ENCODE measurements at regions not wholly inside any gene's neighbourhood (a gene's known extent, or its start where the extent isn't known, plus 50 kb on each side); places are given as distances from the start of the nearest gene placed in this dataset.
"Not testable (repeated sequence)": the region's sequence is repeated elsewhere in the genome, so short reads cannot be mapped to it uniquely, and the experiment has no call there.

DNA sequence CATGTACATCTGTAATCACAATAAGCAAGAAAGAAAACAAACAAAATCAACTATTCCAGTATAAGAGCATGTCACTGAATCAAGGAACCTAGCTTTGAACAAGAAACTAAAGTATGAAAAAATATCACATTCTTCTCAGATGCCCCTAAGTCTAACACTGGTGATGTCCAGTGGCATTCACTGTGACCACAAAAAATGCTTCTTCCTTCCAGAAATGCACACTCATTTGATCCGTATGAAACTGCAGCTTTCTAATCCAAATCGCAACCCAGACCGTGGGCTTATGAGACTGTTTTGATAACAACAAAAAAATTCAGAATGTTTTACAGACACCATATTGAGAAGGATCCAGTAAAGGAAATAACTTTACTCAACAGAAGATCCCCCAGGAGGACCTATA is 320.1 kb upstream of the TARS1 start:
- DNase-seq (ENCODE audit: low read depth, low spot score): no peak
- H3K27ac ChIP-seq: no peak overlapping the region

- no peak overlapping the region for H3K27ac ChIP-seq
- DNase-seq (ENCODE audit: low read depth, low spot score): no peak
Measured at GRCh38 chr5:33129309-33129708, 311.5 kb upstream of the TARS1 start.

DNA sequence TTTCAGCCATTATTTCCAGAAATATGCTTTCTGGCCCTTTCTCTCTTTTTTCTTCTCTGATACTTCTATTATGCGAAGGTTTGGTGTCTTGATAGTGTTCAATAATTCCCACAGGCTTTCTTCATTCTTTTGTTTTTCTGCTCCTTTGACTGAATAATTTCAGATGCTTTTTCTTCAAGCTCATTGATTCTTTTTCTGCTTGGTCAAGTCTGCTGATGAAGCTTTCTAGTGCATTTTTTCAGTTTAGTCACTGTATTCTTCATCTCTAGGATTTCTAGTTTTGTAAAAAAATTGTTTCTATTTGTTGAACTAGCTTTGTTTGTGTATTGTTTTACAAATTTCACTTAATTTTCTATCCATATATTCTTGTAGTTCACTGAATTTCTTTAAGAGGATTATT is 304.0 kb upstream of the TARS1 start:
- DNase-seq (ENCODE audit: low read depth, low spot score): no peak
- H3K27ac ChIP-seq: no peak overlapping the region

- not testable (repeated sequence) for H3K27ac ChIP-seq; DNase-seq (ENCODE audit: low read depth, low spot score)
Measured at GRCh38 chr5:33138145-33138544, 302.6 kb upstream of the TARS1 start.

- peak overlapping the region; percentile 41 for H3K27ac ChIP-seq
- DNase-seq (ENCODE audit: low read depth, low spot score): no peak
Measured at GRCh38 chr5:33143405-33144123, 297.2 kb upstream of the TARS1 start.

DNA sequence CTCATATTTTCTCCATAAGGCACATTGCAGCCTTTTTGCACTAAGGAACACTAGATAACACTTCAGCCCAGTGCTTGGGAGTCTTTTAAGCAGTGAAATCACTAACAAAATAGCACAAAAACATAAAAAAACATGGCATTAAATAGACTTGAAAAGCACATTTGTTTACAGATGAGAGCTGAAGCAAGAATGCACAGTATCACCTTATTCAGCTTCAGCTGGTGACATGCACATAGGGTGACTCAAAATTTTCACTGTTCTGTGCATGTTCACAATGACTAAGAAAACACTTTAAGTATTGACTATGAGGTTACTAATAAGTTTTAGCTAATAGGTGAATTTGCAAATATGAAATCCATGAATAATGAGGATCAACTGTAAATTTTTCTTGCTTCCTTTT is 293.9 kb upstream of the TARS1 start:
- H3K27ac ChIP-seq: peak overlapping the region; percentile 88
- peak; percentile 56 for DNase-seq (ENCODE audit: low read depth, low spot score)

GRCh38 chr5:33148076-33148513 is 292.7 kb upstream of the TARS1 start:
- H3K27ac ChIP-seq: peak overlapping the region; percentile 88

DNA sequence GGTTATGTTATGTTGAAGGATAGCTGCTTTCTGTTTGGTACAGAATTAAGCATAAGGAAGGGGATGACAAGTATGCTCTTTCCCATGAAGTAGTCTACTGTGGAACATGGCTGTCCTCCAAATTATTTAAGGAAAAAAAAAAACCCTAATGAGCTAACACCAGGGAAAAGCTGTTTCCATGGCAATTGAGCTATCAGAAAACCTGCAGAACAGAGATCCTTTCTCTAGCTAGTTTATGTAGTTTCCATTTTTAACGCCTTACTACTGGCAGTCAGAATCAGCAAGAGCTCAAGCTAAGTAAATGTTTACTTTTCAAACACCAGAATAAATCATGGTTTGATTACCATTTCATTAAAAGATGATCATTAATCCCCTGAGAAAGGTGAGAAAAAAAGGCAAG is 287.4 kb upstream of the TARS1 start:
- H3K27ac ChIP-seq: no peak overlapping the region
- no peak for DNase-seq (ENCODE audit: low read depth, low spot score)

More at GRCh38 chr5:33148076-33148513, 292.7 kb upstream of the TARS1 start:
- peak; percentile 37 for DNase-seq (ENCODE audit: low read depth, low spot score)

- no peak for DNase-seq (ENCODE audit: low read depth, low spot score)
- no peak overlapping the region for H3K27ac ChIP-seq
Measured at GRCh38 chr5:33153831-33154230, 286.9 kb upstream of the TARS1 start.

DNA sequence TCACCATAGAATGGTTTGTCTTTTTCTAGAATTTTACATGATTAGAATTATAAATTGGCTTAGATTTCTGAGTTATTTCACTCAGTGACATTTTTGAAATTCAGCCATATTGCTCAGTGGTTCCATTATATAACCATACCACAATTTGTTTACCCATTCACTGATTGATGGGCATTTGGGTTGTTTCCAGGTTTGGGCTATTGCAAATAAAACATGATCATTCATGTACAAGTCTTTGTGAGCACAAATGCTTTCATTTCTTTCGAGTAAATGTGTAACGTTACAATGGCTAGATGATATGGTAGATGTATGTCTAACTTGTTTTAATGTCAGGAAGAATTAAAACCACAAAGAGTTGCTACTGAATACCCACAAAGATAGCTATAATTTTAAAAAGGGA is 279.9 kb upstream of the TARS1 start:
- peak overlapping the region; percentile 8 for H3K27ac ChIP-seq
- peak; percentile 50 for DNase-seq (ENCODE audit: low read depth, low spot score)

DNA sequence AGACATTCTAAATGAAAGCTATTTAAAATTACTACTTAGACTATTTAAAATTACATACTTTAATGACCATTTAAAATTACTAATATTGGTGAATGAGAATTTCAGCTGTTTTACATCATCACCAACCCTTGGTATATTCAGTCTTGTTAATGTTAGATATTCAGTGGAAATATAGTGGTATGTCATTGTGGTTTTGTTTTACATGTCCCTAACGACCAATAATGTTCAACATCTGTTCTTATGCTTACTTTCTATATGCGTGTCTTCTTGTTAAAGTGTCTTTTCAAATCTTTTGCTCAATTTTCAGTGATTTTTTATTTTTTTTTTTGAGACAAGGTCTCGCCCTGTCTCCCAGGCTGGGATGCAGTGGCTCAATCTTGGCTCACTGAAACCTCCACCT is 279.3 kb upstream of the TARS1 start:
- no peak for DNase-seq (ENCODE audit: low read depth, low spot score)
- H3K27ac ChIP-seq: peak overlapping the region; percentile 8

DNA sequence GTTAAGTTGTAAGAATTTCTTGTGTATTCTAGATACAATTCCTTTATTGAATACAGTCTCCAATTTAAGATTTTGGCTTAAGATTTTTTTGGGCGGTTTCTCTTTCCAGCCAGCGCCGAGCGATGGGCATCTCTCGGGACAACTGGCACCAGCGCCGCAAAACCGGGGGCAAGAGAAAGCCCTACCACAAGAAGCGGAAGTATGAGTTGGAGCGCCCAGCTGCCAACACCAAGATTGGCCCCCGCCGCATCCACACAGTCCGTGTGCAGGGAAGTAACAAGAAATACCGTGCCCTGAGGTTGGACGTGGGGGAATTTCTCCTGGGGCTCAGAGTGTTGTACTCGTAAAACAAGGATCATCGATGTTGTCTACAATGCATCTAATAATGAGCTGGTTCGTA is 278.7 kb upstream of the TARS1 start:
- DNase-seq (ENCODE audit: low read depth, low spot score): no peak
- no peak overlapping the region for H3K27ac ChIP-seq

- DNase-seq (ENCODE audit: low read depth, low spot score): no peak
- no peak overlapping the region for H3K27ac ChIP-seq
Measured at GRCh38 chr5:33166522-33166921, 274.2 kb upstream of the TARS1 start.

DNA sequence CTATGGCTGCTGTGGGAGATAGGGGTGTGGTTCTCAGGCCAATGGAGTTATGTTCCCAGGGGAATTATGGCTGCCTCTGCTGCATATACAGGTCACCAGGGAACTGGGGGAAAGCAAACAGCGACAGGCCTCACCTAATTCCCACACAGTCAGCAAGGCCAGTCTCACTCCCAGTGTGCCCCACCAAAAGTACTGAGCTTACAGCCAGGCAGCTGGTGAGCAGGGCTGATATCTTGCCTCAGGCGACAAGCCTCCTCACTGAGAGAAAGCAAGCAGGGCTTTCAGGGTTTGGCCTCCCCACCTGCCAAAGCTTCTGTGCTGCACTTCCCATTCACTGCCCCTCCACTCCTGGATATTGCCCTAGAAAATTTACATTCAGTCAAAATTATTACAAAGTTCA is 273.8 kb upstream of the TARS1 start:
- H3K27ac ChIP-seq: no peak overlapping the region
- DNase-seq (ENCODE audit: low read depth, low spot score): no peak

DNA sequence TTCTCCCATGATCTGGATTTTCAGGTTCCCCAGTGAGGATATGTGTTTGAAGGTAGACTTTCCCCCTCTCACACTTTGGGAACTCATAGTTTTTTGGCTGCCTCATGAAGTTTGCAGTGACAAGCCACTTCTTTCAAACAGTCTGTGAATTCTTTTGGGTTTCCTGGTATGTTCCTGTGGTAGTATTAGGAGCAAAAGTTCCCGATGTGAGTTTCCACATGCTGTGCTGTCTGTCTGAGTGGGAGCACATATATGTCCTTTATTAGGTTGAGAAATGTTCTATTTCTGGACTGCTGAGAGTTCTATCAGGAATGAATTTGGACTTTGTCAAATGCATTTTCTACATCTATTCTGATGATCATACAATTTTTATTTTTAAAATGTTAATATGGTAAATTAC is 273.2 kb upstream of the TARS1 start:
- no peak for DNase-seq (ENCODE audit: low read depth, low spot score)
- H3K27ac ChIP-seq: no peak overlapping the region

- H3K27ac ChIP-seq: no peak overlapping the region
- DNase-seq (ENCODE audit: low read depth, low spot score): no peak
Measured at GRCh38 chr5:33170411-33170810, 270.4 kb upstream of the TARS1 start.

GRCh38 chr5:33174383-33174782 is 266.4 kb upstream of the TARS1 start:
- no peak for DNase-seq (ENCODE audit: low read depth, low spot score)
- no peak overlapping the region for H3K27ac ChIP-seq

DNA sequence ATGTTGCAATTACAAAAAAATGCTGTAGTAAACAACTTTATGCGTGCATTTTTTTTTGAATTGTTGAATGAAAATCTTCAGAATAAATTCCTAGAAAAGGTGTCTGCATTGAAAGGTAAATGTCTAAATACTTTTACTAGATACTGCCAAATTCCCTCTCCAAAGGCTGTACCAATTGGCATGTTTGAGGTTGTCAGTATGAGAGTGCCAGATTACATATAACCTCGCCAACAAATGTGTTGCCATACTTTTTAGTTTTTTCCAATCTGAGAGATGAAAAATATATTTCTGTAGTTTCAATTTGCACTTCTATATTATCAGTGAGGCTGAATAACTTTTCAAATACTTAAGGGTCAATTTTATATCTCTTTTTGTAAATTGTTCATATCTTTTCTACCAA is 261.5 kb upstream of the TARS1 start:
- no peak for DNase-seq (ENCODE audit: low read depth, low spot score)
- H3K27ac ChIP-seq: no peak overlapping the region

DNA sequence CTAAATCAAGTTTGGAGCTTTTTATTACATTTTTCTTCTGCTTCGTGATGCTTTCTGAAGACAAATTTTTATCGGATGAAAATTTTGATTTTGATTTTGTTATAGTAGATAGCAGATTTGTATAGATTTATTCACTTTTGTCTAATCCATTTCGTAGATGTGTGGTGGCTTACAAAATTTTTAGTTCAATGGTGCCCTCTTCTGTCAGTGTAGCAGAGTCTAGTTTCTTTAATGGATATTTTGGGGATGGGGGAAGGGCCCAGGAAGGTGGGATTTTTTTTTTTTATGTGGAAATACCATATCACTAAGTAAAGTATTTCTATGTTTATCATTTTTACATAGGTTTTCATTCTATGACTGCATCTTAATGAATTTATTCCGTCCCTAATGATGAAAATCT is 259.9 kb upstream of the TARS1 start:
- DNase-seq (ENCODE audit: low read depth, low spot score): no peak
- no peak overlapping the region for H3K27ac ChIP-seq

GRCh38 chr5:33182986-33183385 is 257.8 kb upstream of the TARS1 start:
- DNase-seq (ENCODE audit: low read depth, low spot score): no peak
- no peak overlapping the region for H3K27ac ChIP-seq

DNA sequence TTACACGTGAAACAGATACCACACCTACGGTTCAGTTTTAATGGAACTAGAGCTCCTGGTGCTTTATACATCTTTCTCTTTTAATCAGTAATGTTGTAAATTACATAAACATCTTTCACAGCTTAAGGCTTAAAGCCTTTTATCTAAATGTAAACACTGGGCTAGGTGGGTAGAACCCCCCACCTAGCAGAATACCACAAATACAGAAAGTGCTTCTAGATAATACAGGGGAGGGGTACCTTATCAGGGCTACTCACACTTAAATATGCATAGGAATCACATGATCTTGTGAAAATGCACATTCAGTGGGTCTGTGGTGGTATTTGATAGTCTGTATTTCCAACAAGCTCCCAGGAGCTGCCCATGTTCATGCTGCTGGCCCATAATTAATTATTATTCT is 256.4 kb upstream of the TARS1 start:
- no peak overlapping the region for H3K27ac ChIP-seq
- DNase-seq (ENCODE audit: low read depth, low spot score): no peak

DNA sequence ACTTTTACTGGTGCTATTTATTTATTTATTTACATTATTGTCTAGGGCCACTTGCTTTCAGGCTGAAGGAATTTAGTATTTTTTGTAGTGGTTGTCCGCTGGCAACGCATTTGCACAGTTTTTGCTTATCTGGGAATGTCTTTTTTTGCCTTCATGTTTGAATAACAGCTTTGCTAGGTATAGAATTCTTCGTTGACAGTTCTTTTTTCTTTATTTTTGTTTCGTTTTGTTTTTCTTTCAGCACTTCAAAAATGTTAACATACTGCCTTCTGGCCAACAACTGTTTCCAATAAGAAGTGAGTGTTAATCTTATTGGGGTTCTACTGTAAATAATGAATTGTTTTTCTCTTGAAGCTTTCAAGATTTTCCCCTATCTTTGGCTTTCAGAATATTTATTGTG is 252.7 kb upstream of the TARS1 start:
- DNase-seq (ENCODE audit: low read depth, low spot score): no peak
- H3K27ac ChIP-seq: no peak overlapping the region

DNA sequence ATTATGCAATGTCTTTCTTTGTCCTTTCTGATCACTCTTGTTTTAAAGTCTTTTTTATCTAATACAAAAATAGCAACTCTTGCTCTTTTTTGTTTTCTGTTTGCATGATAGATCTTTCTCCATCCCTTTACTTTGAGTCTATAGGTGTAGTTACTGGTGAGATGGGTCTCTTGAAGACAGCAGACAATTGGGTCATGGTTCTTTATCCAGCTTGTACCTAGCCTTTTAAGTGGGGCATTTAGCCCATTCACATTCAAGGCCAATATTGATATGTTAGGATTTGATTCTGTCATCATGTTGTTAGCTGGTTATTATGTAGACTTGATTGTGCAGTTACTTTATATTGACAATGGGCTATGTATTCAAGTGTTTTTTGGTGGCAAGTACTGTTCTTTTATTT is 245.9 kb upstream of the TARS1 start:
- no peak for DNase-seq (ENCODE audit: low read depth, low spot score)
- no peak overlapping the region for H3K27ac ChIP-seq
